Sigmoid colon (tissue), 4 donors: ENCODE measurements at regions not wholly inside any gene's neighbourhood (a gene's known extent, or its start where the extent isn't known, plus 50 kb on each side); places are given as distances from the start of the nearest gene placed in this dataset.

ENCODE experiments used
- EP300 ChIP-seq, 4 donors: sonication (generic); formaldehyde crosslinking; IDR thresholded peaks; one replicate each; pipeline ENCODE4 v1.6.1; 2017; ENCODE audit warnings: antibody characterized with exemption in 4 of 4
- POLR2AphosphoS5 ChIP-seq, 4 donors: sonication (generic); formaldehyde crosslinking; IDR thresholded peaks; one replicate each; pipeline ENCODE4 v1.6.1; 2017; ENCODE audit warnings: antibody characterized with exemption in 4 of 4
- TF ChIP-seq, protein P1 (sequence below), 4 experiments: fragments of 450-650 bp in 3 of 4; fragments of 200-600 bp in 1 of 4; IDR thresholded peaks; one replicate each; pipeline ENCODE4 v1.5.1; 2016 to 2019; ENCODE audit warnings: antibody characterized with exemption in 4 of 4, mild to moderate bottlenecking in 3 of 4, moderate library complexity in 2 of 4

DNA sequence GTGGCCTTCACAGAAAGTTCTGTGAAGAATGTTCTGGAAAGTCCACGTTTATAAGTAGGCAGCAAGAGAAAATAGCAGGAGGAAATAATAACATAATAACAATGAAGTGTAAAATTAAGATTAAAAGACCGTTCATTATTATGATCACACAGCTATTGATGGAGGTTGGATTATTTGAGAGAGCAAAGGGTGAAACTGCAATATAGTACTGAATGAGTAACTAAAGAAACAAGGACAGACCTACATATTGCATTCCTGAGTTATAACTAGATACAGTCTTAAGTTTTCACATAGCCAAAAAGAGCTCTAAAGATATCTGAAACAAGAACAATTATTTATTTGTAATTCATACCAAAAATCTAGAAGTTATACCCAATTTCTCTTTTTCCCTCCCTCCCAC, 122.9 kb upstream of the TMEM164 start:
- TF ChIP-seq, protein P1, sequence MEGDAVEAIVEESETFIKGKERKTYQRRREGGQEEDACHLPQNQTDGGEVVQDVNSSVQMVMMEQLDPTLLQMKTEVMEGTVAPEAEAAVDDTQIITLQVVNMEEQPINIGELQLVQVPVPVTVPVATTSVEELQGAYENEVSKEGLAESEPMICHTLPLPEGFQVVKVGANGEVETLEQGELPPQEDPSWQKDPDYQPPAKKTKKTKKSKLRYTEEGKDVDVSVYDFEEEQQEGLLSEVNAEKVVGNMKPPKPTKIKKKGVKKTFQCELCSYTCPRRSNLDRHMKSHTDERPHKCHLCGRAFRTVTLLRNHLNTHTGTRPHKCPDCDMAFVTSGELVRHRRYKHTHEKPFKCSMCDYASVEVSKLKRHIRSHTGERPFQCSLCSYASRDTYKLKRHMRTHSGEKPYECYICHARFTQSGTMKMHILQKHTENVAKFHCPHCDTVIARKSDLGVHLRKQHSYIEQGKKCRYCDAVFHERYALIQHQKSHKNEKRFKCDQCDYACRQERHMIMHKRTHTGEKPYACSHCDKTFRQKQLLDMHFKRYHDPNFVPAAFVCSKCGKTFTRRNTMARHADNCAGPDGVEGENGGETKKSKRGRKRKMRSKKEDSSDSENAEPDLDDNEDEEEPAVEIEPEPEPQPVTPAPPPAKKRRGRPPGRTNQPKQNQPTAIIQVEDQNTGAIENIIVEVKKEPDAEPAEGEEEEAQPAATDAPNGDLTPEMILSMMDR (IDR thresholded peaks at IDR 0.05): no peak
- TF ChIP-seq POLR2AphosphoS5 (IDR thresholded peaks at IDR 0.05) (no peak), EP300 (IDR thresholded peaks at IDR 0.05) (no peak)
